ENCODE measurements at regions not wholly inside any gene's neighbourhood (a gene's known extent, or its start where the extent isn't known, plus 50 kb on each side); places are given as distances from the start of the nearest gene placed in this dataset.

GRCh38 chr3:153619268-153619667, 457.2 kb downstream of the RAP2B start:
- TF ChIP-seq CTCF (optimal IDR thresholded peaks at IDR 0.05 in 1 of 3, IDR thresholded peaks at IDR 0.05 in 1 of 3, conservative IDR thresholded peaks at IDR 0.05 in 1 of 3; ENCODE audit: extremely low read depth in 1 of 3, insufficient read depth in 2 of 3, low read length in 3 of 3) (no peak), EZH2 (IDR thresholded peaks at IDR 0.05; ENCODE audit: low read length) (no peak)
